WTC11 (cell line): ENCODE measurements at regions not wholly inside any gene's neighbourhood (a gene's known extent, or its start where the extent isn't known, plus 50 kb on each side); places are given as distances from the start of the nearest gene placed in this dataset.

Source experiments
- ATAC-seq: fragments of 200-7000 bp; cut with Tn5 transposase; 2 replicates; pipeline ENCODE4 v1.10.0; 2021; ENCODE audit warnings: mild to moderate bottlenecking, moderate library complexity
- CTCF ChIA-PET: fragments of 300-600 bp; sonication (Branson Sonifier 250); formaldehyde crosslinking; loops from one replicate; lab custom pipeline; 2021; ENCODE audit warnings: antibody characterized with exemption; lab: Charles Lee
- POLR2A ChIA-PET: fragments of 350-600 bp; sonication (Branson Sonifier 250); formaldehyde crosslinking; loops from one replicate; lab custom pipeline; 2021; ENCODE audit warnings: antibody characterized with exemption; lab: Charles Lee
- DNase-seq: peaks from one replicate; pipeline ENCODE4 v3.0.0; 2021; ENCODE audit warnings: low spot score
- H3K27ac Mint-ChIP-seq: 2 replicates; pipeline ENCODE4 v1.8.0; 2021; ENCODE audit warnings: mixed read lengths
- H3K27me3 Mint-ChIP-seq: 2 replicates; pipeline ENCODE4 v1.8.0; 2021; ENCODE audit warnings: low read depth, mild to moderate bottlenecking, moderate library complexity, mixed read lengths
- H3K36me3 Mint-ChIP-seq: 2 replicates; pipeline ENCODE4 v1.8.0; 2021; ENCODE audit warnings: mixed read lengths
- H3K4me1 Mint-ChIP-seq: 2 replicates; pipeline ENCODE4 v1.8.0; 2022; ENCODE audit warnings: mixed read lengths
- H3K4me3 Mint-ChIP-seq: 2 replicates; pipeline ENCODE4 v1.8.0; 2021; ENCODE audit warnings: mild to moderate bottlenecking, moderate library complexity, mixed read lengths
- H3K9me3 Mint-ChIP-seq: 2 replicates; pipeline ENCODE4 v1.8.0; 2021; ENCODE audit warnings: mixed read lengths
- CREB1 ChIP-seq: sonication (generic); formaldehyde crosslinking; IDR thresholded peaks from 2 replicates; pipeline ENCODE4 v1.8.0; 2023; ENCODE audit warnings: mild to moderate bottlenecking, missing genetic modification reagents
- ELF4 ChIP-seq: sonication (generic); formaldehyde crosslinking; IDR thresholded peaks from 2 replicates; pipeline ENCODE4 v1.8.1; 2022; ENCODE audit warnings: low read depth, mild to moderate bottlenecking, moderate library complexity, missing genetic modification reagents
- ESRRA ChIP-seq: sonication (generic); formaldehyde crosslinking; IDR thresholded peaks from 2 replicates; pipeline ENCODE4 v1.8.1; 2022; ENCODE audit warnings: mild to moderate bottlenecking, missing genetic modification reagents, borderline replicate concordance
- GTF2I ChIP-seq: fragments of 250-450 bp; sonication (Bioruptor Pico); conservative IDR thresholded peaks from 2 replicates; pipeline ENCODE4 v1.4.0; 2021; ENCODE audit warnings: mild to moderate bottlenecking
- KAT7 ChIP-seq: sonication (generic); formaldehyde crosslinking; IDR thresholded peaks from 2 replicates; pipeline ENCODE4 v1.8.1; 2023; ENCODE audit warnings: missing genetic modification reagents, mild to moderate bottlenecking, borderline replicate concordance
- MXD4 ChIP-seq: fragments of 250-450 bp; sonication (Bioruptor Pico); IDR thresholded peaks from 2 replicates; pipeline ENCODE4 v1.8.0; 2021; ENCODE audit warnings: mild to moderate bottlenecking, moderate library complexity, borderline replicate concordance
- NFYB ChIP-seq: sonication (generic); formaldehyde crosslinking; conservative IDR thresholded peaks from 2 replicates; pipeline ENCODE4 v1.8.0; 2022; ENCODE audit warnings: low read depth, missing genetic modification reagents
- OVOL2 ChIP-seq: fragments of 250-450 bp; sonication (Bioruptor Pico); IDR thresholded peaks from 2 replicates; pipeline ENCODE4 v1.9.0; 2021; ENCODE audit warnings: mild to moderate bottlenecking, borderline replicate concordance
- RORB ChIP-seq: fragments of 250-450 bp; sonication (Bioruptor Pico); IDR thresholded peaks from 2 replicates; pipeline ENCODE4 v1.9.0; 2021; ENCODE audit warnings: mild to moderate bottlenecking
- SMAD4 ChIP-seq: sonication (generic); formaldehyde crosslinking; IDR thresholded peaks from 2 replicates; pipeline ENCODE4 v1.8.0; 2022; ENCODE audit warnings: mild to moderate bottlenecking, missing genetic modification reagents
- SP1 ChIP-seq: sonication (generic); formaldehyde crosslinking; conservative IDR thresholded peaks from 2 replicates; pipeline ENCODE4 v1.8.1; 2022; ENCODE audit warnings: missing genetic modification reagents
- TP53 ChIP-seq: sonication (generic); formaldehyde crosslinking; IDR thresholded peaks from 2 replicates; pipeline ENCODE4 v1.8.1; 2023; ENCODE audit warnings: mild to moderate bottlenecking, missing genetic modification reagents
- ZNF138 ChIP-seq: sonication (generic); formaldehyde crosslinking; conservative IDR thresholded peaks from 2 replicates; pipeline ENCODE4 v1.8.1; 2022; ENCODE audit warnings: mild to moderate bottlenecking, moderate library complexity, missing genetic modification reagents
- ZNF423 ChIP-seq: fragments of 250-450 bp; sonication (Bioruptor Pico); IDR thresholded peaks from 2 replicates; pipeline ENCODE4 v2.1.2; 2022; ENCODE audit warnings: mild to moderate bottlenecking, moderate library complexity
- TF ChIP-seq, protein P1 (sequence below): sonication (generic); formaldehyde crosslinking; IDR thresholded peaks from 2 replicates; pipeline ENCODE4 v1.8.1; 2023; ENCODE audit warnings: mild to moderate bottlenecking, missing genetic modification reagents, borderline replicate concordance
- TF ChIP-seq, protein P2 (sequence below): fragments of 250-450 bp; sonication (Bioruptor Pico); conservative IDR thresholded peaks from 2 replicates; pipeline ENCODE4 v1.9.0; 2021; ENCODE audit warnings: mild to moderate bottlenecking
- TF ChIP-seq, protein P3 (sequence below): sonication (generic); formaldehyde crosslinking; IDR thresholded peaks from 2 replicates; pipeline ENCODE4 v1.8.0; 2022; ENCODE audit warnings: mild to moderate bottlenecking, missing genetic modification reagents
- TF ChIP-seq, protein P4 (sequence below): sonication (generic); formaldehyde crosslinking; IDR thresholded peaks from 2 replicates; pipeline ENCODE4 v1.8.1; 2023; ENCODE audit warnings: mild to moderate bottlenecking, missing genetic modification reagents, moderate library complexity
- TF ChIP-seq, protein P5 (sequence below): sonication (generic); formaldehyde crosslinking; IDR thresholded peaks from 2 replicates; pipeline ENCODE4 v1.8.1; 2022; ENCODE audit warnings: mild to moderate bottlenecking, moderate library complexity, missing genetic modification reagents
- TF ChIP-seq, protein P6 (sequence below): sonication (generic); formaldehyde crosslinking; IDR thresholded peaks from 2 replicates; pipeline ENCODE4 v1.8.1; 2023; ENCODE audit warnings: mild to moderate bottlenecking, moderate library complexity, missing genetic modification reagents

DNA sequence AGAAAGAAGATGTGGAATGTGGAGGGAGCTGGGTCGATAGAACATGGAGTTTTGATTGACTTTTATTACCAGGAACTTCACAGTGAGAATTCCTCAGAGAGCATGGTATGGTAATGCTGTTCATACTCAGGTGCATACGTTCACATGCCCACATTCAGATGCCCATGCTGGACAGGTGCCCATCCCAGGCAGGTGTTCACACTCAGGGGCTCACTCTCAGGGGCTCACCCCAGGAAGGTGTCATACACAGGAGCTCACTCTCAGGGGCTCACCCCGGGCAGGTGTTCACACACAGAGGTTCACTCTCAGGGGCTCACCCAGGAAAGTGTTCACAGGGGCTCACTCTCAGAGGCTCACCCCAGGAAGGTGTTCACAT, 360.0 kb upstream of the SFSWAP start (continued):
- TF ChIP-seq, protein P1, sequence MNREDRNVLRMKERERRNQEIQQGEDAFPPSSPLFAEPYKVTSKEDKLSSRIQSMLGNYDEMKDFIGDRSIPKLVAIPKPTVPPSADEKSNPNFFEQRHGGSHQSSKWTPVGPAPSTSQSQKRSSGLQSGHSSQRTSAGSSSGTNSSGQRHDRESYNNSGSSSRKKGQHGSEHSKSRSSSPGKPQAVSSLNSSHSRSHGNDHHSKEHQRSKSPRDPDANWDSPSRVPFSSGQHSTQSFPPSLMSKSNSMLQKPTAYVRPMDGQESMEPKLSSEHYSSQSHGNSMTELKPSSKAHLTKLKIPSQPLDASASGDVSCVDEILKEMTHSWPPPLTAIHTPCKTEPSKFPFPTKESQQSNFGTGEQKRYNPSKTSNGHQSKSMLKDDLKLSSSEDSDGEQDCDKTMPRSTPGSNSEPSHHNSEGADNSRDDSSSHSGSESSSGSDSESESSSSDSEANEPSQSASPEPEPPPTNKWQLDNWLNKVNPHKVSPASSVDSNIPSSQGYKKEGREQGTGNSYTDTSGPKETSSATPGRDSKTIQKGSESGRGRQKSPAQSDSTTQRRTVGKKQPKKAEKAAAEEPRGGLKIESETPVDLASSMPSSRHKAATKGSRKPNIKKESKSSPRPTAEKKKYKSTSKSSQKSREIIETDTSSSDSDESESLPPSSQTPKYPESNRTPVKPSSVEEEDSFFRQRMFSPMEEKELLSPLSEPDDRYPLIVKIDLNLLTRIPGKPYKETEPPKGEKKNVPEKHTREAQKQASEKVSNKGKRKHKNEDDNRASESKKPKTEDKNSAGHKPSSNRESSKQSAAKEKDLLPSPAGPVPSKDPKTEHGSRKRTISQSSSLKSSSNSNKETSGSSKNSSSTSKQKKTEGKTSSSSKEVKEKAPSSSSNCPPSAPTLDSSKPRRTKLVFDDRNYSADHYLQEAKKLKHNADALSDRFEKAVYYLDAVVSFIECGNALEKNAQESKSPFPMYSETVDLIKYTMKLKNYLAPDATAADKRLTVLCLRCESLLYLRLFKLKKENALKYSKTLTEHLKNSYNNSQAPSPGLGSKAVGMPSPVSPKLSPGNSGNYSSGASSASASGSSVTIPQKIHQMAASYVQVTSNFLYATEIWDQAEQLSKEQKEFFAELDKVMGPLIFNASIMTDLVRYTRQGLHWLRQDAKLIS (CRISPR knock-in tag) = no peak
- TF ChIP-seq, protein P2, sequence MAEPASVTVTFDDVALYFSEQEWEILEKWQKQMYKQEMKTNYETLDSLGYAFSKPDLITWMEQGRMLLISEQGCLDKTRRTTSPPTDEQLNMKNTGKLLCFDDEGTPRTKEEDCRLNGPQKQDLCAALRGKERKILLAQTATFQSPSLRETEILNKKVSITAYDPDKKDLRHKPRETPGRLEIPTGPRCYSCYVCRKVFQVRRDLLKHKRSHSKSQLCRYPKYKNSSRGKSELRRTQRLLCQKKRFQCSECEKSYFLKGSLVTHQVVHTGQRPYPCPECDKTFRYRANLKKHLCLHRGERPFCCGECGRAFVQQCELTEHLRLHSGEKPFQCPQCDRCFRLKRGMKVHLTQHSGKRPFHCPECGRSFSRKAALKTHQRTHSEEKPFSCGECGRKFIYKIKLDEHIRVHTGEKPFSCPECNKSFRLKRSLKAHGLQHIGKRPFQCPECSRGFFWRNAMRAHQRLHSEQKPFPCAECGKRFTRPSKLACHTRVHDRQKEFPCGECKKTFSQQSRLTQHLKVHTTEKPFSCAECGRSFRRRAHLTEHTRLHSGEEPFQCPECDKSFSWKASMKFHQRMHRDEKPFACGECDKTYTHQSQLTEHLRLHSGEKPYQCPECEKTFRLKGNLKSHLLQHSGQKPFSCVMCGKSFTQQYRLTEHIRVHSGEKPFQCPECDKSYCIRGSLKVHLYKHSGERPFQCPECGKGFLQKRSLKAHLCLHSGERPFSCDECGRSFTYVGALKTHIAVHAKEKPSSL (CRISPR knock-in tag) = no peak
- TF ChIP-seq ELF4 (CRISPR knock-in tag) (no peak), SMAD4 (CRISPR knock-in tag) (no peak), OVOL2 (no peak)

DNA sequence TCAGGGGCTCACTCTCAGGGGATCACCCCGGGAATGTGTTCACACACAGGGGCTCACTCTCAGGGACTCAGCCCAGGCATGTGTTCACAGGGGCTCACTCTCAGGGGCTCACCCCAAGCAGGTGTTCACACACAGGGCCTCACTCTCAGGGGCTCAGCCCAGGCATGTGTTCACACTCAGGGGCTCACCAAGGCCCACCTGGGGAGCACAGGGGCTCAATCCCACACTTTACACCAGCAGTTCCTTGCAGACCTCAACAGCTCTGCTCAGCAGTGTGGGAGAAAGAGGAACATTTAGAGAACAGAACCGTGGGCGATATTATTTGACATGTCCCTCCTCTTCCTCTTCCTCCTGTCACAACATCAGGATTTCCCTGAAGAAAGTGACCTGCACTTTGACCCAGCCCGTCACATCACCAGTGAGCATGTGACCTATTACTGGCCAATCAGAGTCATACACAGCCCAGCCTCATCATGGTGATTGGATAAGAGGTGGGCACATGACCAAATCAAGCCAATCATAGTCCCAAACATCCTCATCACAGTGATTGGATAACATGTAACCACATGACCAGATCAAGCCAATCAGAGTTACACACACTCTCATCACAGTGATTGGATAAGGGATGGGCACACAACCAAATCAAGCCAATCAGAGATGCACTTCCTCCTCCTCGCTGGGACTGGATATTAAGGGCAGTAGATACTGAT, 359.4 kb upstream of the SFSWAP start:
- peaks cover 4% of the 10 kb centered on the region; the same call in 1 of the 2 replicates for H3K36me3 Mint-ChIP-seq
- ATAC-seq = no peak
- peaks cover 43% of the 10 kb centered on the region for H3K4me1 Mint-ChIP-seq
- H3K9me3 Mint-ChIP-seq = peaks cover 11% of the 10 kb centered on the region
- no peaks in the 10 kb centered on the region; the same call in 1 of the 2 replicates for H3K27me3 Mint-ChIP-seq
- CTCF ChIA-PET = no interaction called here
- peak; percentile 62 for TF ChIP-seq NFYB (CRISPR knock-in tag)
- TF ChIP-seq, protein P3, sequence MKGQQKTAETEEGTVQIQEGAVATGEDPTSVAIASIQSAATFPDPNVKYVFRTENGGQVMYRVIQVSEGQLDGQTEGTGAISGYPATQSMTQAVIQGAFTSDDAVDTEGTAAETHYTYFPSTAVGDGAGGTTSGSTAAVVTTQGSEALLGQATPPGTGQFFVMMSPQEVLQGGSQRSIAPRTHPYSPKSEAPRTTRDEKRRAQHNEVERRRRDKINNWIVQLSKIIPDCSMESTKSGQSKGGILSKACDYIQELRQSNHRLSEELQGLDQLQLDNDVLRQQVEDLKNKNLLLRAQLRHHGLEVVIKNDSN (CRISPR knock-in tag) = peak; percentile 50; the same call in 1 of the 2 replicates
- no peak for TF ChIP-seq SP1
- TF ChIP-seq, protein P4, sequence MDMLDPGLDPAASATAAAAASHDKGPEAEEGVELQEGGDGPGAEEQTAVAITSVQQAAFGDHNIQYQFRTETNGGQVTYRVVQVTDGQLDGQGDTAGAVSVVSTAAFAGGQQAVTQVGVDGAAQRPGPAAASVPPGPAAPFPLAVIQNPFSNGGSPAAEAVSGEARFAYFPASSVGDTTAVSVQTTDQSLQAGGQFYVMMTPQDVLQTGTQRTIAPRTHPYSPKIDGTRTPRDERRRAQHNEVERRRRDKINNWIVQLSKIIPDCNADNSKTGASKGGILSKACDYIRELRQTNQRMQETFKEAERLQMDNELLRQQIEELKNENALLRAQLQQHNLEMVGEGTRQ (CRISPR knock-in tag) = peak; percentile 62
- no peak for TF ChIP-seq ZNF138
- no peak for TF ChIP-seq KAT7 (CRISPR knock-in tag)
- no peak overlapping the region for H3K27ac Mint-ChIP-seq
- H3K4me3 Mint-ChIP-seq = no peak overlapping the region
- no peak for DNase-seq
- POLR2A ChIA-PET = no interaction called here

DNA sequence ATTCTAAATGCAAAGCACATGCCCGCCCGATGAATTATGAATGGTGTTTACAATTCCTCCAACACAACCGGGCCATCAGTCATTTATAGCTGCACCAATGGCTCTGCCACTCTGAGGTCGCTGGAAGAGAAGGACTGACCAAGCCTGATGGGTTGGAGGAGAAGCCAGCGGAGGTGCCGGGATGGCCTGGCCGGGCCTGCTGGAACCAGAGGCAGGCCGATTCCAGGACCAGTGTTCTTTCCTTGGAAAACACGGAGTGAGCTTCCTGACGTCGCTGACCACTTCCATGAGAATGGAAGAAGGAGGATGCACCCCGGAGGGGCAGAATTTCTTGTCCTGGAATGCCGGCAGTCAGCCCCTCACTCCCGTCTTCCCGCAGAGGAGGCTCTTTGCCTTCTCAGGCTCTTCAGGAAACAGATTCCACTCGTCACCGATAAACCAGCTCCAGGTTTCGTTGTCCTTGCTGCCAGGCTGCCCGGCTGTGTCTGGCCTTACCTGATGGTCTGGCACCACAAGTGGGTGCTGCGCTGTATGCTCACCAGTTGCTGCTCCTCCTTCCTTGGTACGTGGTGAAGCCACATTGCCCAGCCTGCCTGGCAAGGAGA, 358.5 kb upstream of the SFSWAP start:
- Mint-ChIP-seq H3K4me3 (no peak overlapping the region), H3K27ac (no peak overlapping the region), H3K4me1 (peaks cover 34% of the 10 kb centered on the region), H3K27me3 (no peaks in the 10 kb centered on the region; the same call in 1 of the 2 replicates), H3K9me3 (peaks cover 11% of the 10 kb centered on the region), H3K36me3 (peaks cover 4% of the 10 kb centered on the region; the same call in 1 of the 2 replicates)
- ATAC-seq = no peak
- DNase-seq = no peak
- CTCF ChIA-PET = no interaction called here
- POLR2A ChIA-PET = no interaction called here
- TF ChIP-seq KAT7 (CRISPR knock-in tag) (no peak), CREB1 (no peak), TP53 (CRISPR knock-in tag) (no peak), ESRRA (CRISPR knock-in tag) (no peak), GTF2I (CRISPR knock-in tag) (no peak), ZNF423 (CRISPR knock-in tag) (no peak), MXD4 (no peak), RORB (no peak)
- TF ChIP-seq, protein P5, sequence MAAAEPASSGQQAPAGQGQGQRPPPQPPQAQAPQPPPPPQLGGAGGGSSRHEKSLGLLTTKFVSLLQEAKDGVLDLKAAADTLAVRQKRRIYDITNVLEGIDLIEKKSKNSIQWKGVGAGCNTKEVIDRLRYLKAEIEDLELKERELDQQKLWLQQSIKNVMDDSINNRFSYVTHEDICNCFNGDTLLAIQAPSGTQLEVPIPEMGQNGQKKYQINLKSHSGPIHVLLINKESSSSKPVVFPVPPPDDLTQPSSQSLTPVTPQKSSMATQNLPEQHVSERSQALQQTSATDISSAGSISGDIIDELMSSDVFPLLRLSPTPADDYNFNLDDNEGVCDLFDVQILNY (CRISPR knock-in tag) = no peak
- TF ChIP-seq, protein P6, sequence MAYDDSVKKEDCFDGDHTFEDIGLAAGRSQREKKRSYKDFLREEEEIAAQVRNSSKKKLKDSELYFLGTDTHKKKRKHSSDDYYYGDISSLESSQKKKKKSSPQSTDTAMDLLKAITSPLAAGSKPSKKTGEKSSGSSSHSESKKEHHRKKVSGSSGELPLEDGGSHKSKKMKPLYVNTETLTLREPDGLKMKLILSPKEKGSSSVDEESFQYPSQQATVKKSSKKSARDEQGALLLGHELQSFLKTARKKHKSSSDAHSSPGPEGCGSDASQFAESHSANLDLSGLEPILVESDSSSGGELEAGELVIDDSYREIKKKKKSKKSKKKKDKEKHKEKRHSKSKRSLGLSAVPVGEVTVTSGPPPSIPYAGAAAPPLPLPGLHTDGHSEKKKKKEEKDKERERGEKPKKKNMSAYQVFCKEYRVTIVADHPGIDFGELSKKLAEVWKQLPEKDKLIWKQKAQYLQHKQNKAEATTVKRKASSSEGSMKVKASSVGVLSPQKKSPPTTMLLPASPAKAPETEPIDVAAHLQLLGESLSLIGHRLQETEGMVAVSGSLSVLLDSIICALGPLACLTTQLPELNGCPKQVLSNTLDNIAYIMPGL (CRISPR knock-in tag) = no peak
